Heart left ventricle (tissue), 13 donors: ENCODE measurements at regions not wholly inside any gene's neighbourhood (a gene's known extent, or its start where the extent isn't known, plus 50 kb on each side); places are given as distances from the start of the nearest gene placed in this dataset.

Experiments
- POLR2A ChIP-seq, 2 donors: fragments of 450-650 bp; IDR thresholded peaks; one replicate each; pipeline ENCODE4 v1.6.1; 2017; ENCODE audit warnings: antibody characterized with exemption in 2 of 2, mild to moderate bottlenecking in 2 of 2, moderate library complexity in 2 of 2
- TF ChIP-seq, protein P1 (sequence below), 12 donors: fragments of 200-600 bp; sonication (generic) in 4 of 12; IDR thresholded peaks; one replicate each; pipeline versions ENCODE4 v1.5.0 to v1.8.0; 2018 to 2022; ENCODE audit warnings: antibody characterized with exemption in 12 of 12, mild to moderate bottlenecking in 5 of 12
- donor health status: ischemic (EF 13 %, LVEDD 7.1; RV severe dilation, severe dysfunction).
- donor health status: DM: no; HTN: yes; CAD: no.
- donor health status: DM: no; HTN: no; CAD: no.
- donor health status: ischemic (EF 25% LVEDD 6.9; RV normal size, moderate dysfunction).
- donor health status: ischemic (EF 25% LVEDD 5.7; RV mildly dilated, moderate dysfunction).
- donor health status: ischemic (EF 35%, LVEDD 5.7; RV mildly dilated, moderate dysfunction).
- donor health status: nonischemic (EF 11% LVEDD 7.7; RV severe dilation, severe dysfunction).
- donor health status: DM: yes; HTN: yes; CAD: no.
- donor health status: PGD.
- donor health status: ischemic (EF 29% LVEDD 5.4; RV normal size, mild dysfunction).
- donor health status: nonischemic (EF 23%, LVEDD 6.1; RV moderate dilation, normal function).

DNA sequence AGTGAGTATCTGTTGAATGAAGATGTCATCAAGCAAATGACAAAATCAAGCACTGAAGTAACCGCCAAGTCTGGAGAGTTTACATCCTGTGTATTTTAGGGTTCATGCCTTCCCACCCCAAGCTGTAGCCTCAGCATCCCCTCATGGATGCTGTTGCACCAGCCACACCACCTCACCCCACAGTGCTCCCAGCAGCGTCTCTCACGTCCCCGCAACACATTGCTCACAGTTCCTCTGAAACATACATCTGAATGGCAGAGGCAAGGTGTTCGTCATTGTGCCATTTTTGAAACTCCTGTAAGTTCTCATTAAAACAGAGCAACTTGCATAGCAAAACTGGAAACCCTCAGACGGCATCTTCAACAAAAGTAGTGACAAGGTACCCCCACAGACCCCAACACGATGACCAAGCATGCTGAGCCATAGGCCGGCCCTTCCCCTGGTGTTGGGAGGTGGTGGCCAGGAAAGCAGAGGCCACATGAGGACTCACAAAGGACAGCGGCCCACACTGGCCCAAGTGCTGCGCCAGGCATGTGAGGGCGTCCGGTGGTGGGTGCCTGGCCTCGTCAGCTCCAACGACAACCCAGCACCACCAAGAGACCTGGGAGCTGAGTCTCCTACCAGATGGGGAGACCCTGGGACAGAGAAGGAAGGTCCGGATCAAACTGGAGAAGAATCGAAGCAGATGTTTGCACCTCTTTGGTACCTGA, 456.5 kb downstream of the EIPR1 start:
- TF ChIP-seq, protein P1, sequence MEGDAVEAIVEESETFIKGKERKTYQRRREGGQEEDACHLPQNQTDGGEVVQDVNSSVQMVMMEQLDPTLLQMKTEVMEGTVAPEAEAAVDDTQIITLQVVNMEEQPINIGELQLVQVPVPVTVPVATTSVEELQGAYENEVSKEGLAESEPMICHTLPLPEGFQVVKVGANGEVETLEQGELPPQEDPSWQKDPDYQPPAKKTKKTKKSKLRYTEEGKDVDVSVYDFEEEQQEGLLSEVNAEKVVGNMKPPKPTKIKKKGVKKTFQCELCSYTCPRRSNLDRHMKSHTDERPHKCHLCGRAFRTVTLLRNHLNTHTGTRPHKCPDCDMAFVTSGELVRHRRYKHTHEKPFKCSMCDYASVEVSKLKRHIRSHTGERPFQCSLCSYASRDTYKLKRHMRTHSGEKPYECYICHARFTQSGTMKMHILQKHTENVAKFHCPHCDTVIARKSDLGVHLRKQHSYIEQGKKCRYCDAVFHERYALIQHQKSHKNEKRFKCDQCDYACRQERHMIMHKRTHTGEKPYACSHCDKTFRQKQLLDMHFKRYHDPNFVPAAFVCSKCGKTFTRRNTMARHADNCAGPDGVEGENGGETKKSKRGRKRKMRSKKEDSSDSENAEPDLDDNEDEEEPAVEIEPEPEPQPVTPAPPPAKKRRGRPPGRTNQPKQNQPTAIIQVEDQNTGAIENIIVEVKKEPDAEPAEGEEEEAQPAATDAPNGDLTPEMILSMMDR (IDR thresholded peaks at IDR 0.05), result no peak
- no peak for TF ChIP-seq POLR2A (IDR thresholded peaks at IDR 0.05)
